SK-MEL-5 (cell line): ENCODE measurements at regions not wholly inside any gene's neighbourhood (a gene's known extent, or its start where the extent isn't known, plus 50 kb on each side); places are given as distances from the start of the nearest gene placed in this dataset.

Experiments used
- DNase-seq: peaks from one replicate; pipeline ENCODE4 v3.0.0-alpha.2; 2016; ENCODE audit warnings: low read depth, low spot score
- in situ Hi-C: cut with HindIII; loops from 2 replicates; pipeline ENCODE4 v1.10.0; 2016; ENCODE audit warnings: low sequenced_read_pairs, high pct_unique_total_duplicates, low pct_unique_long_range_greater_than_20kb

DNA sequence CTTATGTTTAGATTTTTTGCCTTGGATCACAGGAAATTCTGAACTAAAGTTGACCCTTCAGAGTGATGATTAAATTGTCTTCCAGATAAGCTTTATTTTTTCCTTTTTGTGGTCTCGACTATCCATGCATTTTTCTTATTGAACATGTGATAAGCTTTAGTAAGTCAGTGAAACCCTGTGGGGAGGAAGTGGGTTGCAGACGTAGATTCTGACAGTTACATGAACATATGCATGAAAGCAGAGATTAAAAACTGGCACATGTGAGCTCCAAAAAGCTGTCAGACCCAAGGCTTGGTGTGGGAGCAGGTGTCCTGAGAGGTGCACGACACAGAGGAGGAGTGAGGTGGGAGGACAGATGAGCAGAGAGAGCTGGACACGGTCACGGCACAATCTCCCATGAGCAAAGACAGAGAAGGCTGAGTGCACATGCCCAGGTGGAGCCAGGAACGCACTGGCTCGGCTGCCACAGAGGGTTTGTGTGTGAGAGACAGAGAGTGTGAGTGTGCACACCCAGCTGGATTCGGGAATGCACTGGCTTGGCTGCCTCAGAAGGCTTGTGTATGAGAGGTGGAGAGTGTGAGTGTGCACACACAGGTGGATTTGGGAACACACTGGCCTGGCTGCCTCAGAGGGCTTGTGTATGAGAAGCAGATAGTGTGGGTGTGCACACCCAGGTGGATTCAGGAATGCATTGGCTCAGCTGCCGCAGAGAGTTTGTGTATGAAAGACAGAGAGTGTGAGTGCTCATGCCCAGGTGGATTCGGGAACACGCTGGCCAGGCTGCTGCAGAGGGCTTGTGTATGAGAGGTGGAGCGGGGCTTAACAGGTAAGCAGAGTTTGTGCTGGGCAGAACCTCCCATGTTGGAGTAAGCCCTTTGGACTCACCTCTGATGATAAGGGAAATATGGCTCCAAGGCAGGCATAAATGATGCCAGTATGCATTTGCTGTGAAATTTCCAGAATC is 849.1 kb upstream of the SALL3 start:
- in situ Hi-C loops: no loop called here
- no peak for DNase-seq

DNA sequence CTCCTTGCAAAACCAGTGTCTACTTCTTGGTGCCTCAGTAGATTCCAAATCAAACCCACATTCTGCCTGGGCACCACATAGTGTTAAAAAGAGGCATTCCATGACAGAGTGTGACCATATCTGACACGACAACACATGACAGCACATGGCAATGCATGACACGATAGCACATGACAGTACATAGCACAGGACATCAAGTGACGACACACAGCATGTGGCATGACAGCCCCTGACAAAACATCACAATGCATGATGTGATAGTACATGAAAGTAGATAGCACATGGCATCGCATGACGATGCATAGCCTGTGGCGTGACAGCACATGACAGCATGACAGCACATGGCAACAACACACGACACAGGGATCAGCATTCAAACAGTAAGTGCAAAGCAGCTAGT is 845.9 kb upstream of the SALL3 start:
- DNase-seq: no peak
- in situ Hi-C loops: no loop called here

DNA sequence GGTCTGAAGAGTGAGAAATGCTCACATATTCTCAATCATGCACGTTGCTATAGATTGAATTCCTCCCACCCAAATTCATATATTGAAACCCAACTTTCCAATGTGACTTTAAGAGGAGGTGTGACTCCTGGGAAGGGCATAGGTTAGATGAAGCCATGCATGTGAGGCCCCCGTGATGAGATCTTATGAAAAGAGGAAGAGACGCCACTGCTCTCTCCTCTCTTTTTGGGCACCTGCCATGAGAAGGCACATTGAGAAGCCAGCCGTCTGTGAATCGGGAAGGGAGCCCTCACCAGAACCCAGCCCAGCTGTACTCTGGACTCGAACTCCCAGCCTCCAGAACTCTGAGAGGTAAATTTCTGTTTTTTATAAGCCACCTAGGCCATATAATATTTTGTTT is 842.6 kb upstream of the SALL3 start:
- no peak for DNase-seq
- in situ Hi-C loops: no loop called here

DNA sequence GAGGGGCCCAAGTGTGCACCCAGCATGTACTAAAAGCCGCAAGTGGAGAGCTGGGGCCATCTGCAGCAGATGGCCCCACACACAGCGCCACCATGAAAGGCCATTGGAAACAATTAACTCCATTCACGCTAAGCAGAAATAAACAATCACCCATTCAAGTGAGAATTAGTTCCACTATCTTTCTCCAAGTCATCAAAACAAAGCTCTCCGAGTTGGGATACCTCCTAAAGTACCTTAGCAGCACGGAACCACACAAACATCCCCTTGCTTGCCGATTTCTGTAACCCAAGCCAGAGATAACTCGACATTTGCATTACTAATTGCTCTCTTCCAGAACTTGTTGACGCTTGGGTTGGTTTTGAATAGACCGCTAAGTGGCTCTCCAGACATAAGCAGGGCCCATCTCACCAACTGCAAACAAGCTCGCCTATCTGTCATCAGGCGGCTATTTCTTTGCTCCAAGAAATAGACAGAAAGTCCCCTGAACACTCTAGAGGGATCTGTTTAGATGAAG is 840.6 kb upstream of the SALL3 start:
- in situ Hi-C loops: no loop called here
- no peak for DNase-seq

DNA sequence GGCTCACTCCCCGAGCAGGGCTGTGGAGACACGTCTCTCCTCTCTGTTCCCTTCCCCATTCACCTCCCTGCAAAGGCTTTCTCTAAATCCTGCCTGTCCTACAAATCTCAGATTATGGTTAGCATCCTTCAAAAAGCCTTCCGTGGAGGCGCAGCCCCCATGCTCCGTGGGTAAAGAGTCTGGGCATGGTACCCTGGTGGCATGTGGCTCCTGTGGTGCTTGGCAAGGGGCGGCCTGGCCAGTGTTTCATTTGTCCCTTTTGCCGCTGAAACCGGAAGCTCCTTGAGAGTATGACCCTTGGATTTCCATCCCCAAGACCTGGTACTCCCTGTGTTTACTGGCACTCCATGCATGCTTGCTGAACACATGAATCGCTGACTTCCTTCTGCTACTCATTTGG is 839.3 kb upstream of the SALL3 start:
- in situ Hi-C loops: no loop called here
- no peak for DNase-seq

DNA sequence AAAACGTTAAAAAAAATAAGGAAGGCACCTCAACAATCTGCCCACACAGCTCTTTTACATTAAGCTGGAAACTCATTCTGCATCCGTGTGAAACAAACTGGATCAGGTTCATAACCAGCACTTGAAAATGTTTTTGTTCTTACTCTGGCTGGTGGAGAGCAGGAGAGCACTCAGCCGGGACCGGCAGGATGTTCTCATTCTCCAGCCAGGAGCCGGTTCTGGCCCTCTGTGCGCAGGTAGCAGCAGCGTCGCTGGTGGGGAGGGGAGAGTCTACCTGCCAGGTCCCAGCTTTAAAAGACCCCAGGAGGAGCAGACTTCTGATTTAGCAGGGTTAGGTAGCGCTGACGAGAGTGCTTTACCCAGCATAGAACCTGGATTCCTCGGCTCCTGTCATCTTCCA is 834.9 kb upstream of the SALL3 start:
- in situ Hi-C loops: no loop called here
- DNase-seq: no peak

DNA sequence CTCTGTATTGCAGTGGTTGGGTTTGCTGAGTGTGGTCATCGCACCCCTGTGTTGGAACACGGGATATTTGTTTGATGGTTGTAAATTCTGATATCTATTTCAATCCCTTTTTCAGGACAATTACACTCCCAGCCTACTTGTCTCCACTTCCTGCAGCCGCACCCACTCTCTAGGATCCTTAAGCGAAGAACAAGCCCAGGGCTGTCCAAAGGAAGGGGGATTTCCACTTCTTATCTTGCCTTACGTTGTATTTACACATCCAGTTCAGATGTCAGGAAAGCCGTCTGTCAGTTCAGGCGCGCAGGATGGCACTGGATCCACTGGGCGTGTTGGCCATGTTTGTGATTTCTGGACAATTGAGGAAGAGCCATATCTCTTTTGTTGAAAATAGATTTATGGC is 834.5 kb upstream of the SALL3 start:
- DNase-seq: no peak
- in situ Hi-C loops: no loop called here

DNA sequence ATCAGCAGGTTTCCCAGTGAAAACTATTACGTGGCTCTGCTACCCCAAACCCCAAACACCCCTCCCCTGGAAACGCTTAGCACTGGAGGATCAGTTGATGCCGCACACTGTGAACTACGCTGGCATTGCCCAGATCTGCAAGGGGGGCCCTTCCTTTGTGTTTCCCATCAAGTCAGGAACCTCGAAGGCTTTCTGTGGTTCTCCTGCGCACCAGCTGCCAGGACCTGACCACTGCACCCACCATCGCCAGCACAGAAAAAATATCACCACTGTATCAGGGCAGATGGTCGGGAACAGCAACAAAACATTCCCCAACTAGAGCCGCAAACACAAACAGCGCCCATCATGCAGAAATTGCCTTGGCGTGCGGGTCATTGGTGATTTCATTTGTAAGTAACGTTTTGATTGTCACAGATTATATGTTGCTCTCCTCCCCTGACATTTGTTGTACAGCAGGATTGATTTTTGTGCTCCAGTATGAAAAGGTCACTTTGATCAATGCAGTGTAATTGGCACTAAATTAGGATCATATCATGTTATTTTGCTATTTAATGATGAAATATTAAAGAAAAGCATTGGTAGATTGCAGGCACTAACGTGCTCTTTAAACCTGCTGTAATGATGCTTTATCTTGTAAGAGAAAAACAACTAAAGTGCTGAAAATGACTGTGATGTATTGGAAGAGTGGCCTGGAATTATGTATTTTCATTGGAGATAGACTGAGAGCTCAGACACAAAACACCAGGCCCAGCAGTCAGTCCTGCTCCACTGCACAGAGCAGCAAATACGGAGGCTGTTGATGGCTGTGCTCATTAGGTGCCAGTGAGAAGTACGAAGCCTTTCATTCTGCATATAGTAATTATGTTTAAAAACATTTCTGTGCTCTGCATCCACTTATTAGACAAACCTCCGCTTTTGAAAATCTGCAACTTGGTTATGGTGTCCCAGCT is 833.2 kb upstream of the SALL3 start:
- in situ Hi-C loops: no loop called here
- DNase-seq: no peak

DNA sequence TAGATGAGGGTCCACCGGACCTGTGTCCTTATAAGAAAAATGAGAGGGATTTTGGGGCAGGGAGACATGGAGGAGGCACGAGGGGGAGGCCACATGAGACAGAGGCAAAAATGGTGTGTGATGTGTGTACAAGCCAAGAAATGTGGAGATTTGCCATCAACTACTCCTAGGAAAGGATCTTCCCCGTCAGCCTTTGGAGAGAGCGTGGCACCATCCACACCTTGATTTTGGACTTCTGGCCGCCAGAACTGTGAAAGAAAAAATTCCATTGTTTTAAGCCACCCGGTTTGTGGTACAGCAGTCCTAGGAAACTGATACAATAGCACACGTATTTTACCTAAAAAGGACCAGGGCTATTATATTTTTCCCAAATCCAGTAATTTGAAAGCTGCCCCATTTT is 829.0 kb upstream of the SALL3 start:
- no peak for DNase-seq
- in situ Hi-C loops: no loop called here

DNA sequence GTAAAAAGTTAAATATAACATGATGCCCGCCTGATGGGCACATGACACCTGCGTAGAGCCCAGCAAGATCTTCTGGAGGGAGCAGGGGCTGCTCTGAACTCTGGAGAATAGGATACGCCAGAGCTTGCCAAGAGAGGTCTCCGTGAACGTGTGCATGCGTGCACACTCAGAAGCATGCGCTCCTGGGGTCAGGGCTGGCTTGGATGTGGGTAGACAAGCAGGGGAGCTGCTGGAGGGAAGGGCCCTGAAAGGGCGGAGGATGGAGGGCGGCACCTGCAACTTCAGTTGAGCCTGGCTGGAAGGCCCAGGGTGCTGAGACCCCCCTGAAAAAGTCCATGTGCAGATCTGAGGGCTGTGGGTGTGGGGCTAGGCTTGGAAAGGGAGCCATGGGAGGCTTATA is 828.4 kb upstream of the SALL3 start:
- DNase-seq: no peak
- in situ Hi-C loops: no loop called here

DNA sequence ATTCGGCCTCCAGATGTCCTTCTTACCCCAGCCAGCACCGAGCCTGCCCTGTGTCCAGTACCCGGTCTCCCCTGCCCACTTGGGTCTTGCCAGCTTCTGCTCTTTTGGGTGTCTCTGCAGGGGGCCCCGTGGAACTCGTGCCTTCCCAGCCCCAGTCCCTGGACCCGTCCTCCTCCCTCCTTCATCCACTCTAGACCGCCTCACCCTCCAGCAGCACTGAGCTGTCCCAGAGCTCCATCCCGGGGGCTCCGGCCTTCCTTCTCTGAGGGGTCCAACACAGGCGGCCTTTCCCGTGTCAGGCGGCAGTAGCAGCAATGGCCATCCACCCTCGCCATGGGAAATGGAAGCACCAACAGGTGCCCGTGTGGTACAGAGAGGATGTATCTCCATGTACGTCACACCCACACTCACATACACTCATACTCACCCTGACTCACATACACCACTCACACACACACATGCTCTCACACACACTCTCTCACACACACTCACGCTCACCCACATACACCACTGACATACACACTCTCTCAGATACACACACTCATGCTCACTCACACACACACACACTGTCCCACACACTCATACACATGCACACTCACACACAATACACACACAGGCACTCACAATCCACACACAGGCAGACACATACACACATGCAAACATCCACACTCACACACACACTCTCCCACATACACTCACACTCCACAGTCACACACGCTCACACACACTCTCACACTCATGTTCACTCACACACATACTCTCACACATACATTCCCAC is 827.5 kb upstream of the SALL3 start:
- no peak for DNase-seq
- in situ Hi-C loops: no loop called here

DNA sequence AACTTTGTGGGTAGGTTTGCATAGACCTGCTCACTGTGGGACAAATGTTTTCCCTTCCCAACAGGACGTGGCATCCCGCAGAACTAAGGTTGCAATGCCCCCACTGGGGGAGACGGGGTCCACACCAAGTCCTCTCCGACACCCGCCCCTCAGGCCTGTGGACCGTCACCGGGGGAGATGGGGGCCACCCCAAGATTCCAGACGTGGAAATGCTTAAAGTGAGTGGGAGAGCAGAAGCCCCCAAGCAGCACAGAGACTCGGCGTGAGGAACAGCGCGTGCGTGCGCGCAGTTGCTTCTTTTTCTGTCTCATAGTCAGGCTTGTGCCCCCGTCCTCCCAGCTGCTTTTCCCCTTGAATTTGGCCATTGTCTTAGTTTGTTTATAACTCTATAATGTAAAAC is 826.3 kb upstream of the SALL3 start:
- DNase-seq: no peak

DNA sequence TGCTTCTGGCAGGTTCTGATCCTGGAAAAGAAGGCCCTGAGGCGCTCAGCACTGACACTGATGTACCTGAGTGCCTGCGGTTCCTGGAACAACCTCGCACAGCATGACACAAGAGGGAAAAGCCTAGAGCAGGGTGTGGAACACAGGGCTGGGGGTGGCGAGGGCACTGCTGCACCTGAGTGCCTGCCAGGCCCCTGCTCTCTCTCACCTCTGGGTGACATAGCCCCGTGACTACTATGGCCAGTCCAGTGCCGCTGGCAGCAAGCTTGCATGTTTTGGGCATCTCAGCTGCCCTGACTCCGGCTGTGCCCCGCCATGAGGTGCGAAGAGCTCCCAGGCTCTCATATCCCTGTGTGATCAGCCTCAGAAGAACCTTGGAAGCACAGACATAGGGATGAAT is 825.2 kb upstream of the SALL3 start:
- no peak for DNase-seq
- in situ Hi-C loops: no loop called here

More for the DNA sequence above, 826.3 kb upstream of the SALL3 start:
- in situ Hi-C loops: no loop called here

DNA sequence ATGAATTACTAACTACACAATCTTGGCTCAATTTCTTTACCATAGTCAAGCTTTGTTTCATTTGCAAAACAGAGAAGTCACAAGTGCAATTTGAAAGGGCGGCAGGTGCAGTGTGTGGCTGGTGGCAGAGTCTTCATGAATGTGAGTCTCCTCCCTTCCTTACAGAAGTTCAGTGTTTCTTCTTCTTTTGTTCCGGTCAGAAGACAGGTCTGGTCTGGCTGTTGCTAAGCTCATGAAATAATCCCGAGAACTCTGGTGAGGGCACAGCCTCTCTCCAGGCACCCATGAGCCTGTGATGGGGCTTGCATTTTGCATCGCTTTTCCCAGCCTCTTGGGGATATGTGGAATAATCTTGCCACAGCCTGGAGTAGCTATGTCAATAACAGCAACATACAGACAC is 824.8 kb upstream of the SALL3 start:
- in situ Hi-C loops: no loop called here
- no peak for DNase-seq

DNA sequence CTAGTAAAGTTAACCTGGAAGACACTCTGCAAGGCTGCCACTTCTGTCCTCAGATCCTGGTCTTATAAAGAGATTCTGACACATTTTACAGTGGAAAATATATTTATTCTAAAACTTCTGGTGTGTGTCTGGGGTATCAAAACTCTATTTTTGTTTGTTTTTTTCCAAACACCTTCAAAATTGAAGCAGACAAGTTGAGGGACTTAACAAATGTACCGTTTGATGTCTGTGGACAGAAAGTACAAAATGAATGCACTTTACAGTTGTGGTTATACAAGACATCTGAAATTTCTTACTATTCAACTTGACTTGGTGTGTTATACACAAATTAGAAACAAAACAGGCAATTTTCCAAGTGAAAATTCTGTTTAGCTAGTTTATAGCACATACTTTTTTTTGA is 823.2 kb upstream of the SALL3 start:
- in situ Hi-C loops: no loop called here
- DNase-seq: no peak

DNA sequence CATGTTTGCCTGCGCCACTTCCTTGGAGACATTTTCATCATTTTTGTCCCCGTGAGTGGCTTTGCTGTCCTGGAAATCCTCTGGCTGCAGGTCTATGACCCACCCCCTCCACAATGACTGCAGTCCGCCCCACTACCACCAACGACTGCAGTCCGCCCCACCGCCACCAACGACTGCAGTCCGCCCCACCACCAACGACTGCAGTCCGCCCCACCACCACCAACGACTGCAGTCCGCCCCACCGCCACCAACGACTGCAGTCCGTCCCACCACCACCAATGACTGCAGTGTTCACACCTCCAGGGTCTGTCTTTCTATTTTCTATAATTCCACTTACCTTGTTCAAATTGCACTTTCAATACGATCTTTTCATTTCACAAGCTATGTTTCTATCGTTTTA is 820.7 kb upstream of the SALL3 start:
- DNase-seq: no peak
- in situ Hi-C loops: no loop called here

DNA sequence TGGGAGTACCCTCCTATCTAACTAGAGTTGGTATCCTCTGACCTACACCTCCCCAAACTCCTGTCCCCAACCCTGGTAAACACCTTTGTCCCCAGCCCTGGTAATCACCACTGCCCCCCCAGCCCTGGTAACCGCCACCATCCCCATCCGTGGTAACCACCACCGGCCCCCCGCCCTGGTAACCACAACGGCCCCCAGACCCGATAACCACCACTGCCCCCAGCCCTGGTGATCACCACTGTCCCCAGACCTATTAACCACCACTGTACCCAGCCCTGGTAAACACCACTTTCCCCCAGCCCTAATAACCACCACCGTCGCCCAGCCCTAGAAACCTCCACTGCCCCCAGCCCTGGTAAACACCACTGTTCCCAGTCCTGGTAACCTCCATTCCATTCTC is 820.2 kb upstream of the SALL3 start:
- no peak for DNase-seq
- in situ Hi-C loops: no loop called here
